Thyroid gland (tissue), 4 donors: ENCODE measurements at regions not wholly inside any gene's neighbourhood (a gene's known extent, or its start where the extent isn't known, plus 50 kb on each side); places are given as distances from the start of the nearest gene placed in this dataset.

Experiments used
- DNase-seq, 2 donors: peaks; one replicate each; pipeline ENCODE4 v3.0.0-alpha.2; 2019
- H3K27ac ChIP-seq, 3 donors: fragments of 200-600 bp; sonication (generic); 1 replicate in 2 of 3; 2 replicates in 1 of 3; pipeline ENCODE4 v1.5.1; 2016 to 2019; ENCODE audit warnings: mild to moderate bottlenecking in 1 of 3, moderate library complexity in 1 of 3
- H3K27me3 ChIP-seq: fragments of 200-600 bp; sonication (generic); one replicate; pipeline ENCODE4 v1.5.1; 2019
- H3K36me3 ChIP-seq, 2 donors: fragments of 200-600 bp; sonication (generic); one replicate each; pipeline ENCODE4 v1.5.1; 2016 to 2019
- H3K4me1 ChIP-seq, 2 donors: fragments of 200-600 bp; sonication (generic); one replicate each; pipeline ENCODE4 v1.5.1; 2017 to 2019
- H3K4me3 ChIP-seq, 3 donors: fragments of 200-600 bp; sonication (generic); replicated peaks in 1 of 3; 1 replicate in 2 of 3; 2 replicates in 1 of 3; pipeline ENCODE4 v1.5.1; 2016; ENCODE audit warnings: mild to moderate bottlenecking in 1 of 3
- H3K9me3 ChIP-seq: fragments of 200-600 bp; sonication (generic); one replicate; pipeline ENCODE4 v1.5.1; 2017
- CTCF ChIP-seq, 6 experiments: fragments of 200-600 bp in 3 of 6; fragments of 450-650 bp in 3 of 6; sonication (generic) in 3 of 6; IDR thresholded peaks; one replicate each; pipeline ENCODE4 v1.5.1; 2016 to 2019; ENCODE audit warnings: antibody characterized with exemption in 6 of 6, mild to moderate bottlenecking in 2 of 6, inconsistent platforms in 1 of 6, moderate library complexity in 1 of 6
- POLR2A ChIP-seq, 2 donors: fragments of 450-650 bp; IDR thresholded peaks; one replicate each; pipeline ENCODE4 v1.6.1; 2017; ENCODE audit warnings: antibody characterized with exemption in 2 of 2, mild to moderate bottlenecking in 2 of 2, moderate library complexity in 1 of 2
- WGBS, 2 donors: methylation state at CpG; one replicate each; pipeline ENCODE4 v1.1.5; 2017; 5-methylcytosine and 5-hydroxymethylcytosine counted together
- intact Hi-C: fragments of 100-400 bp; cut with DNase I; formaldehyde crosslinking; loops from one replicate; pipeline ENCODE4 v1.15.1; 2023

- intact Hi-C loops, result no loop called here
- no peaks in the 10 kb centered on the region for H3K9me3 ChIP-seq
- no peak overlapping the region for H3K27ac ChIP-seq
- H3K36me3 ChIP-seq, result no peaks in the 10 kb centered on the region
- TF ChIP-seq POLR2A (IDR thresholded peaks at IDR 0.05) (no peak), CTCF (IDR thresholded peaks at IDR 0.05) (no peak)
- no peaks in the 10 kb centered on the region for H3K27me3 ChIP-seq
- H3K4me3 ChIP-seq, result no peak overlapping the region
- no peak for DNase-seq
- H3K4me1 ChIP-seq, result no peaks in the 10 kb centered on the region
Observed at GRCh38 chr20:6209093-6209492, 86.3 kb upstream of the FERMT1 start.

GRCh38 chr20:6200092-6200491 lies 77.3 kb upstream of the FERMT1 start:
- H3K36me3 ChIP-seq, result no peaks in the 10 kb centered on the region
- intact Hi-C loops, result no loop called here
- no peaks in the 10 kb centered on the region for H3K4me1 ChIP-seq
- no peaks in the 10 kb centered on the region for H3K27me3 ChIP-seq
- WGBS, 2 donors, result 69 to 72% methylated on average over 5 of the region's 5 CpGs
- H3K27ac ChIP-seq, result no peak overlapping the region
- no peak for DNase-seq
- H3K4me3 ChIP-seq, result no peak overlapping the region
- TF ChIP-seq POLR2A (IDR thresholded peaks at IDR 0.05), result no peak
- TF ChIP-seq CTCF (IDR thresholded peaks at IDR 0.05), result no peak
- H3K9me3 ChIP-seq, result no peaks in the 10 kb centered on the region

GRCh38 chr20:6185268-6185667 lies 62.4 kb upstream of the FERMT1 start:
- intact Hi-C loops, result no loop called here
- Histone ChIP-seq H3K27ac (no peak overlapping the region), H3K27me3 (no peaks in the 10 kb centered on the region), H3K4me3 (no peak overlapping the region), H3K9me3 (no peaks in the 10 kb centered on the region), H3K36me3 (no peaks in the 10 kb centered on the region), H3K4me1 (no peaks in the 10 kb centered on the region)
- WGBS, 2 donors, result 39 to 51% methylated on average over 3 of the region's 3 CpGs
- TF ChIP-seq POLR2A (IDR thresholded peaks at IDR 0.05) (no peak), CTCF (IDR thresholded peaks at IDR 0.05) (no peak)
- DNase-seq, result no peak

GRCh38 chr20:6184086-6184485 lies 61.3 kb upstream of the FERMT1 start:
- intact Hi-C loops, result no loop called here
- Histone ChIP-seq H3K36me3 (no peaks in the 10 kb centered on the region), H3K4me1 (no peaks in the 10 kb centered on the region), H3K27me3 (no peaks in the 10 kb centered on the region), H3K9me3 (no peaks in the 10 kb centered on the region), H3K27ac (no peak overlapping the region), H3K4me3 (no peak overlapping the region)
- no peak for TF ChIP-seq CTCF (IDR thresholded peaks at IDR 0.05)
- no peak for TF ChIP-seq POLR2A (IDR thresholded peaks at IDR 0.05)
- no peak for DNase-seq
- whole genome bisulfite sequencing, 2 donors, result 77 to 91% methylated on average over 6 of the region's 6 CpGs

GRCh38 chr20:6180531-6180930 lies 57.7 kb upstream of the FERMT1 start:
- Histone ChIP-seq H3K9me3 (no peaks in the 10 kb centered on the region), H3K4me3 (no peak overlapping the region), H3K27me3 (no peaks in the 10 kb centered on the region), H3K4me1 (no peaks in the 10 kb centered on the region), H3K36me3 (no peaks in the 10 kb centered on the region), H3K27ac (no peak overlapping the region)
- intact Hi-C loops, result no loop called here
- 91 to 94% methylated on average over 4 of the region's 4 CpGs for WGBS, 2 donors
- DNase-seq, result no peak
- no peak for TF ChIP-seq CTCF (IDR thresholded peaks at IDR 0.05)
- TF ChIP-seq POLR2A (IDR thresholded peaks at IDR 0.05), result no peak
